Tibial nerve (tissue), 4 donors: ENCODE measurements at regions not wholly inside any gene's neighbourhood (a gene's known extent, or its start where the extent isn't known, plus 50 kb on each side); places are given as distances from the start of the nearest gene placed in this dataset.

Experiments used
- DNase-seq, 2 donors: peaks; one replicate each; pipeline ENCODE4 v3.0.0-alpha.2; 2019; ENCODE audit warnings: low spot score in 2 of 2
- H3K27ac ChIP-seq, 4 donors: fragments of 200-600 bp; sonication (generic) in 3 of 4; one replicate each; pipeline ENCODE4 v1.5.1; 2017 to 2019; ENCODE audit warnings: mild to moderate bottlenecking in 1 of 4
- H3K27me3 ChIP-seq, 2 donors: fragments of 200-600 bp; sonication (generic) in 1 of 2; one replicate each; pipeline versions ENCODE4 v1.5.1 to v1.6.0; 2017 to 2019
- H3K36me3 ChIP-seq, 3 donors: fragments of 200-600 bp; sonication (generic); one replicate each; pipeline ENCODE4 v1.5.1; 2018 to 2019
- H3K4me1 ChIP-seq, 4 donors: fragments of 200-600 bp; sonication (generic) in 3 of 4; one replicate each; pipeline ENCODE4 v1.5.1; 2017 to 2019
- H3K4me3 ChIP-seq, 4 donors: fragments of 200-600 bp; sonication (generic) in 3 of 4; one replicate each; pipeline ENCODE4 v1.5.1; 2017 to 2019; ENCODE audit warnings: mild to moderate bottlenecking in 1 of 4, moderate library complexity in 1 of 4
- H3K9me3 ChIP-seq, 4 donors: fragments of 200-600 bp; sonication (generic) in 3 of 4; one replicate each; pipeline ENCODE4 v1.5.1; 2017 to 2019
- CTCF ChIP-seq, 5 experiments: fragments of 200-600 bp in 3 of 5; fragments of 450-650 bp in 2 of 5; sonication (generic) in 3 of 5; IDR thresholded peaks; one replicate each; pipeline ENCODE4 v1.5.1; 2016 to 2019; ENCODE audit warnings: antibody characterized with exemption in 5 of 5, mild to moderate bottlenecking in 3 of 5, moderate library complexity in 2 of 5
- EP300 ChIP-seq, 2 donors: sonication (generic); formaldehyde crosslinking; IDR thresholded peaks; one replicate each; pipeline ENCODE4 v1.6.1; 2017; ENCODE audit warnings: antibody characterized with exemption in 2 of 2, mild to moderate bottlenecking in 1 of 2
- POLR2A ChIP-seq, 2 donors: fragments of 450-650 bp; IDR thresholded peaks; one replicate each; pipeline ENCODE4 v1.6.1; 2017; ENCODE audit warnings: antibody characterized with exemption in 2 of 2, mild to moderate bottlenecking in 2 of 2, moderate library complexity in 2 of 2
- WGBS, 2 donors: methylation state at CpG; one replicate each; pipeline ENCODE4 v1.1.5; 2018; 5-methylcytosine and 5-hydroxymethylcytosine counted together

- Histone ChIP-seq H3K27me3 (no peaks in the 10 kb centered on the region), H3K27ac (no peak overlapping the region), H3K9me3 (no peaks in the 10 kb centered on the region), H3K4me1 (peaks cover 0 to 4% (median 0%) of the 10 kb centered on the region in 4 donors), H3K36me3 (no peaks in the 10 kb centered on the region), H3K4me3 (no peak overlapping the region)
- 84 to 87% methylated on average over 4 of the region's 4 CpGs for WGBS, 2 donors
- DNase-seq, result no peak
- TF ChIP-seq CTCF (IDR thresholded peaks at IDR 0.05) (no peak), EP300 (IDR thresholded peaks at IDR 0.05) (no peak), POLR2A (IDR thresholded peaks at IDR 0.05) (no peak)
Observed at GRCh38 chr10:3961082-3961481, 176.1 kb upstream of the KLF6 start.

DNA sequence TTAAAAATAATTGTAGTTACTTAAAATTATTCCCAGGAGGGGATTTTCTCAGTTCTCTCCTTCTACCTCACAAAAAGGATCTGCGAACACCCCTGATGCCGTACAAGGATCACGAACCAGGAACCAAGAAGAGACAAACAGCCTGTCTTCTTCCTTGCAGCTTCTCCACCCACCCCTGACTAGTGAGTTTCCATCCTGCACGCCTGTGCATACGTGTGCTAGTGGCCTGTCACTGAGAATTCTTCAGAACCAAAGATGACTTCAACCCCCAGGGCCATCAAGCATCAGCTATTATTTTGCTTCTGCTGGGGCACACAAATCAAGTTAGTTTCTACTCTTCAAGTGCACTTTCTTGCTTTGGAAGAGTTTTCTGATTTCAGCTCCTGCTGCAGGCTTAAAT is 175.5 kb upstream of the KLF6 start:
- peak overlapping the region in 1 of 4 donors; percentile 9 for H3K27ac ChIP-seq
- no peak for DNase-seq
- WGBS, 2 donors, result 67 to 75% methylated on average over 5 of the region's 5 CpGs
- peaks cover 0 to 4% (median 0%) of the 10 kb centered on the region in 4 donors for H3K4me1 ChIP-seq
- H3K4me3 ChIP-seq, result no peak overlapping the region
- TF ChIP-seq POLR2A (IDR thresholded peaks at IDR 0.05) (no peak), EP300 (IDR thresholded peaks at IDR 0.05) (no peak), CTCF (IDR thresholded peaks at IDR 0.05) (no peak)
- no peaks in the 10 kb centered on the region for H3K36me3 ChIP-seq
- no peaks in the 10 kb centered on the region for H3K27me3 ChIP-seq
- no peaks in the 10 kb centered on the region for H3K9me3 ChIP-seq

GRCh38 chr10:3959370-3960325 is 174.6 kb upstream of the KLF6 start:
- peaks cover 0 to 4% (median 0%) of the 10 kb centered on the region in 4 donors for H3K4me1 ChIP-seq

GRCh38 chr10:3958472-3958996 is 173.5 kb upstream of the KLF6 start:
- Histone ChIP-seq H3K4me3 (no peak overlapping the region), H3K36me3 (no peaks in the 10 kb centered on the region), H3K27ac (no peak overlapping the region), H3K27me3 (no peaks in the 10 kb centered on the region), H3K9me3 (no peaks in the 10 kb centered on the region), H3K4me1 (peaks cover 0 to 4% (median 0%) of the 10 kb centered on the region in 4 donors)
- no peak for DNase-seq
- WGBS, 2 donors, result 86 to 91% methylated on average over 4 of the region's 4 CpGs
- no peak for TF ChIP-seq CTCF (IDR thresholded peaks at IDR 0.05)
- TF ChIP-seq POLR2A (IDR thresholded peaks at IDR 0.05), result no peak
- no peak for TF ChIP-seq EP300 (IDR thresholded peaks at IDR 0.05)

More at GRCh38 chr10:3959370-3960325, 174.6 kb upstream of the KLF6 start:
- no peak overlapping the region for H3K27ac ChIP-seq
- 63 to 68% methylated on average over 17 of the region's 17 CpGs for WGBS, 2 donors
- no peak overlapping the region for H3K4me3 ChIP-seq
- H3K36me3 ChIP-seq, result no peaks in the 10 kb centered on the region
- H3K9me3 ChIP-seq, result no peaks in the 10 kb centered on the region
- TF ChIP-seq POLR2A (IDR thresholded peaks at IDR 0.05), result no peak
- no peak for TF ChIP-seq CTCF (IDR thresholded peaks at IDR 0.05)
- TF ChIP-seq EP300 (IDR thresholded peaks at IDR 0.05), result no peak
- H3K27me3 ChIP-seq, result no peaks in the 10 kb centered on the region
- no peak for DNase-seq
